Body of pancreas (tissue), 4 donors: ENCODE measurements at regions not wholly inside any gene's neighbourhood (a gene's known extent, or its start where the extent isn't known, plus 50 kb on each side); places are given as distances from the start of the nearest gene placed in this dataset.

Experiments used
- POLR2A ChIP-seq, 3 donors: fragments of 450-650 bp; IDR thresholded peaks; one replicate each; pipeline ENCODE4 v1.6.1; 2016; ENCODE audit warnings: antibody characterized with exemption in 3 of 3, mild to moderate bottlenecking in 2 of 3
- TF ChIP-seq, protein P1 (sequence below), 7 experiments: fragments of 450-650 bp in 4 of 7; fragments of 200-600 bp in 3 of 7; sonication (generic) in 3 of 7; IDR thresholded peaks; one replicate each; pipeline ENCODE4 v1.5.1; 2016 to 2019; ENCODE audit warnings: antibody characterized with exemption in 7 of 7

DNA sequence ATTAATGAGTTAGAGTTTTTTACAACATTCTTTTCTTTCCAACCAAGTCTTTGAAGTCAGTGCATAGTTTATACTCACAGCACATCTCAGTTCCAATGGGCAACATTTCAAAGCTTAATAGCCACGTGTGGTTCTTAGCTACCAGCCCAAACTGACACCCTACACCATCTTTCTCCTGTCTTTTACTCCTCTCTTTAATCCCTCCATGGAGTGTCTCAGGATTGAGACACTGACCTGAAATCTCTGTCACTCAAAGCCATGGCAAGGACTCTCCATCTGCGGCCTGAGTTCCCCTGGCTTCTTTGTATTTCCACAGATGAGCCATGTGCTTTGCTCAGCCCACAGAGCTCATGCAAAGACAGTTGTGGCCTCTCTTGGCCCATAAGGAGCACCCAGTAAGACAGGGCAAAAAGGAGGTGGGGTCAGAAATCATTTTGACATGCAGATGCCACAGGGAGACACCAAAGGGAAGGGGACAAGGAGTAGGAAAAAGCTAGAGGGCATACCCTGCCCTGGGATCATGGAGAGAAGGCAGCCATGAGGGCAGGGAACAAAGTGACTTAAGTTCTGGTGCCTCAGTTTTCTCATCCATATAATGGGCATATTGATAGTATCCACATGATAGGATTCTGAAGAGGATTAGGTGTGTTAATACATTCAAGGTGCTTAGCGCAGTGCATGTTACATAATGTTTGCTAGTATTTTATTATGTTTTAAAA is 493.6 kb upstream of the PROK2 start:
- TF ChIP-seq, protein P1, sequence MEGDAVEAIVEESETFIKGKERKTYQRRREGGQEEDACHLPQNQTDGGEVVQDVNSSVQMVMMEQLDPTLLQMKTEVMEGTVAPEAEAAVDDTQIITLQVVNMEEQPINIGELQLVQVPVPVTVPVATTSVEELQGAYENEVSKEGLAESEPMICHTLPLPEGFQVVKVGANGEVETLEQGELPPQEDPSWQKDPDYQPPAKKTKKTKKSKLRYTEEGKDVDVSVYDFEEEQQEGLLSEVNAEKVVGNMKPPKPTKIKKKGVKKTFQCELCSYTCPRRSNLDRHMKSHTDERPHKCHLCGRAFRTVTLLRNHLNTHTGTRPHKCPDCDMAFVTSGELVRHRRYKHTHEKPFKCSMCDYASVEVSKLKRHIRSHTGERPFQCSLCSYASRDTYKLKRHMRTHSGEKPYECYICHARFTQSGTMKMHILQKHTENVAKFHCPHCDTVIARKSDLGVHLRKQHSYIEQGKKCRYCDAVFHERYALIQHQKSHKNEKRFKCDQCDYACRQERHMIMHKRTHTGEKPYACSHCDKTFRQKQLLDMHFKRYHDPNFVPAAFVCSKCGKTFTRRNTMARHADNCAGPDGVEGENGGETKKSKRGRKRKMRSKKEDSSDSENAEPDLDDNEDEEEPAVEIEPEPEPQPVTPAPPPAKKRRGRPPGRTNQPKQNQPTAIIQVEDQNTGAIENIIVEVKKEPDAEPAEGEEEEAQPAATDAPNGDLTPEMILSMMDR (IDR thresholded peaks at IDR 0.05): no peak
- no peak for TF ChIP-seq POLR2A (IDR thresholded peaks at IDR 0.05)
